T-cell (primary cell): ENCODE measurements at regions not wholly inside any gene's neighbourhood (a gene's known extent, or its start where the extent isn't known, plus 50 kb on each side); places are given as distances from the start of the nearest gene placed in this dataset.

Experiments
- ATAC-seq, 4 experiments: fragments of 200-7000 bp in 3 of 4; fragments of 150-1000 bp in 1 of 4; cut with Tn5 transposase; replicated peaks in 1 of 4; 1 replicate in 3 of 4; 2 replicates in 1 of 4; pipeline ENCODE4 v1.10.0; 2021; ENCODE audit warnings: moderate library complexity in 3 of 4, mild to moderate bottlenecking in 2 of 4, moderate number of reproducible peaks in 1 of 4
- CTCF ChIA-PET, 2 donors: fragments of 300-600 bp; sonication (Branson Sonifier 250); formaldehyde crosslinking; loops; one replicate each; lab custom pipeline; 2022; ENCODE audit warnings: antibody characterized with exemption in 2 of 2; lab: Charles Lee
- POLR2A ChIA-PET, 2 donors: fragments of 300-600 bp; sonication (Branson Sonifier 250); formaldehyde crosslinking; loops; one replicate each; lab custom pipeline; 2022; ENCODE audit warnings: antibody characterized with exemption in 2 of 2; lab: Charles Lee
- DNase-seq, 35 experiments: peaks; one replicate each; pipeline versions ENCODE4 v3.0.0 to v3.0.0-alpha.2; 2013 to 2023
- H3K27ac ChIP-seq: one replicate; pipeline ENCODE4 v1.5.1; 2013; ENCODE audit warnings: low read length
- H3K27me3 ChIP-seq, 2 experiments: replicated peaks in 1 of 2; 1 replicate in 1 of 2; 2 replicates in 1 of 2; pipeline versions ENCODE4 v1.6.1 to v1.7.0; 2013; ENCODE audit warnings: low read length in 1 of 2, mixed read lengths in 1 of 2; ENCODE audit not compliant: control insufficient read depth in 2 of 2, insufficient read depth in 2 of 2; ENCODE audit errors: extremely low read depth in 1 of 2
- H3K36me3 ChIP-seq, 2 donors: 1 replicate in 1 of 2; 2 replicates in 1 of 2; pipeline versions ENCODE4 v1.6.1 to v1.7.0; 2013; ENCODE audit warnings: low read length in 1 of 2; ENCODE audit not compliant: control insufficient read depth in 2 of 2, insufficient read depth in 1 of 2; ENCODE audit errors: extremely low read depth in 1 of 2
- H3K4me1 ChIP-seq, 2 experiments: 1 replicate in 1 of 2; 2 replicates in 1 of 2; pipeline versions ENCODE4 v1.6.1 to v1.7.0; 2013; ENCODE audit warnings: low read length in 2 of 2, mixed read lengths in 1 of 2; ENCODE audit not compliant: insufficient read depth in 2 of 2, control insufficient read depth in 1 of 2; ENCODE audit errors: extremely low read depth in 1 of 2
- H3K4me3 ChIP-seq, 2 donors: 1 replicate in 1 of 2; 2 replicates in 1 of 2; pipeline versions ENCODE4 v1.5.1 to v1.7.0; 2013; ENCODE audit warnings: mild to moderate bottlenecking in 2 of 2, low read length in 1 of 2, moderate library complexity in 1 of 2; ENCODE audit not compliant: control insufficient read depth in 1 of 2; ENCODE audit errors: extremely low read depth in 1 of 2
- H3K9me3 ChIP-seq: 2 replicates; pipeline ENCODE4 v1.7.0; 2013
- H3K27ac Mint-ChIP-seq, 2 donors: one replicate each; pipeline ENCODE4 v1.8.0; 2020 to 2021; ENCODE audit warnings: mild to moderate bottlenecking in 2 of 2, mixed read lengths in 2 of 2
- H3K27me3 Mint-ChIP-seq, 2 donors: one replicate each; pipeline ENCODE4 v1.8.0; 2021 to 2022; ENCODE audit warnings: mixed read lengths in 2 of 2
- H3K36me3 Mint-ChIP-seq: one replicate; pipeline ENCODE4 v1.8.0; 2021; ENCODE audit warnings: mixed read lengths
- H3K4me1 Mint-ChIP-seq, 3 donors: one replicate each; pipeline ENCODE4 v1.8.0; 2020 to 2022; ENCODE audit warnings: mixed read lengths in 3 of 3, mild to moderate bottlenecking in 1 of 3
- H3K4me3 Mint-ChIP-seq, 3 donors: one replicate each; pipeline ENCODE4 v1.8.0; 2020 to 2022; ENCODE audit warnings: mild to moderate bottlenecking in 3 of 3, mixed read lengths in 3 of 3, moderate library complexity in 3 of 3
- H3K9me3 Mint-ChIP-seq, 3 donors: one replicate each; pipeline ENCODE4 v1.8.0; 2020 to 2022; ENCODE audit warnings: mixed read lengths in 3 of 3
- WGBS: methylation state at CpG from one replicate; pipeline ENCODE4 v1.1.5; 2013; ENCODE audit warnings: missing lambda C conversion rate; ENCODE audit not compliant: insufficient coverage; 5-methylcytosine and 5-hydroxymethylcytosine counted together

DNA sequence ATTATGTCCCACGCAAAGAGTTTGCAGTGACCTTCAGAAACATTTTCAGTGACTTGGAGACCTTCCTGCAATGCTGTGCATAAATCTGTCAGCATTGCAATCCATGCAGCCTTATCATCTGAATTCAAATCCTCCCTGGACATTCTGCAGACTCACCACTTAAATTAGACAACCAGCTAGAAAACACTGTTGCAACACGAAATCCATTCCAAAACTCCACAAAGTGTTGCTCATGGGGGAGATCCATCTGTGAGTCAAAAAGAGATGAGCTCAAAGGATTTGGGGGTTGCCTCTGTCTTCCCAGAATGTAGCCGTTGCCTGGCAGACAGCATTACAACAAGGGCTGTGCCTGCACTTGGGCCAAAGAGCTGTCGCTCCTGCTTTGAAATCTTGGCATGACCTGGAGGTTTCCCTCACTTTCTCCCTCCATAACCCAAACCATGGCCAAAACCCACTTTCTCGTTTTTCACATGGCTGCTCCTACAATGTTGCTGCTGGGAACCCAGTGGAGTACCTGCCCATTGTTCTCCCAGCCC lies 163.5 kb upstream of the CDYL start:
- Mint-ChIP-seq H3K4me3 (no peak overlapping the region), H3K4me1 (peaks cover 13 to 23% (median 17%) of the 10 kb centered on the region in 3 donors), H3K27me3 (peaks cover 3 to 8% of the 10 kb centered on the region in 2 donors), H3K36me3 (no peaks in the 10 kb centered on the region), H3K9me3 (no peaks in the 10 kb centered on the region), H3K27ac (no peak overlapping the region)
- DNase-seq (no peak), ATAC-seq (no peak)
- H3K27ac ChIP-seq = no peak overlapping the region
- no peaks in the 10 kb centered on the region for H3K36me3 ChIP-seq
- ChIA-PET POLR2A (no interaction called here), CTCF (no interaction called here)
- peaks cover 0 to 17% of the 10 kb centered on the region in 2 experiments for H3K4me1 ChIP-seq
- no peaks in the 10 kb centered on the region for H3K9me3 ChIP-seq
- H3K4me3 ChIP-seq = no peak overlapping the region
- 77% methylated on average over 4 of the region's 5 CpGs for WGBS
- no peaks in the 10 kb centered on the region for H3K27me3 ChIP-seq

DNA sequence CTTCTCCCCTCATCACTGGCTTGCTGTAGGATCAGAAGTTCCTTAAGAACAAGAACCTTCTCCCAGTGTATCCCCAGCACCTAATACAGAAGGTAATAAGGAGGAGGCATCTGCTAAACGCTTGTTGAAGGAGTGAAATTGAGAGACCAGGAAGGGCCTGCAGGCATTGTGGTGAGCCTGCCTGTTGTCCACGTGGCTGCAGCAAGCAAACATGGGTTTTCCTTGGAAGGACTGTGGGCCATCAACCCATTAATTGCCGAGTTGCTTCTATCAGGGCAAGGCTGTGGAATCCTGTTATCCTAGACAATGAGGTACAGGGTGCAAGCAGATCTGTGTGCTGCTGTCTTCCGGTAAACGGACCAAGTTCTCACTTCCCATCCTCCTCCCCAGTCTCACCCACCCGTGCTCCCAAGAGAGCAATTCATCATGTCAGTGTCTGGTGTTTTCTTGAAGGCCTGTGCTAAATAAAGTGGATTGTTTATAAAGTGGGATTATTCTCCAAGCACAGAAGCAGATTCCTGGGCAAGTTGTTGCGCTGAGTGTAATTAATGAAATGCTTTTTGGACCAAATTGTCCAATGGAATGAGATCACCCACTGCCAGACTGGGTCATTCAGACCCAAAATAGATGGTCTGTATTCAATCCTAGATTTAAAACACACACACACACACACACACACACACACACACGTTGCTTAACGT lies 164.6 kb upstream of the CDYL start:
- ATAC-seq = no peak
- CTCF ChIA-PET = no interaction called here
- Mint-ChIP-seq H3K36me3 (no peaks in the 10 kb centered on the region), H3K4me3 (no peak overlapping the region), H3K27ac (no peak overlapping the region), H3K9me3 (no peaks in the 10 kb centered on the region), H3K4me1 (peaks cover 13 to 32% (median 19%) of the 10 kb centered on the region in 3 donors), H3K27me3 (peaks cover 3 to 12% of the 10 kb centered on the region in 2 donors)
- H3K27ac ChIP-seq = no peak overlapping the region
- H3K9me3 ChIP-seq = no peaks in the 10 kb centered on the region
- POLR2A ChIA-PET = no interaction called here
- H3K36me3 ChIP-seq = no peaks in the 10 kb centered on the region
- peaks cover 0 to 24% of the 10 kb centered on the region in 2 experiments for H3K4me1 ChIP-seq
- no peak overlapping the region for H3K4me3 ChIP-seq
- no peaks in the 10 kb centered on the region for H3K27me3 ChIP-seq
- 72% methylated on average over 2 of the region's 9 CpGs for WGBS
- no peak for DNase-seq

DNA sequence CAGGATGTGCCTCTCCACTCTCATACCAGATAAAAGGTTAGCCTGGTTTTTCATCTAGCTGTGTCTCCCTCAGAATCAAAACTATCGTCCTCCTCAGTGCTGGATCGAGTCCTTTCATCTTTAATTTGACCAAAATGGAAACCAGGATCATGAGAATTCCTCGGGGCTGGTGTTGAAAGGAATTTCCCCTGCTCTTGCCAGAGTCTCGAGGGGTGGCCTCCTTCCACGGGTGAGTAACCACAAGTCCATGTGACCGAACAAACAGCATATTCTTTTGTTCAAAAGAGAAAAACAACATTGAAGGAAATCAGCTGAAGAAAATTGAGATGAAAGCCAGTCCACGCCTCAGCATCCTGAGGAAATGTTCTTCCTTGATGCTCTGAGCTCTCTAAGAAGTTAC lies 165.9 kb upstream of the CDYL start:
- no peak overlapping the region for H3K27ac Mint-ChIP-seq
- POLR2A ChIA-PET = no interaction called here

DNA sequence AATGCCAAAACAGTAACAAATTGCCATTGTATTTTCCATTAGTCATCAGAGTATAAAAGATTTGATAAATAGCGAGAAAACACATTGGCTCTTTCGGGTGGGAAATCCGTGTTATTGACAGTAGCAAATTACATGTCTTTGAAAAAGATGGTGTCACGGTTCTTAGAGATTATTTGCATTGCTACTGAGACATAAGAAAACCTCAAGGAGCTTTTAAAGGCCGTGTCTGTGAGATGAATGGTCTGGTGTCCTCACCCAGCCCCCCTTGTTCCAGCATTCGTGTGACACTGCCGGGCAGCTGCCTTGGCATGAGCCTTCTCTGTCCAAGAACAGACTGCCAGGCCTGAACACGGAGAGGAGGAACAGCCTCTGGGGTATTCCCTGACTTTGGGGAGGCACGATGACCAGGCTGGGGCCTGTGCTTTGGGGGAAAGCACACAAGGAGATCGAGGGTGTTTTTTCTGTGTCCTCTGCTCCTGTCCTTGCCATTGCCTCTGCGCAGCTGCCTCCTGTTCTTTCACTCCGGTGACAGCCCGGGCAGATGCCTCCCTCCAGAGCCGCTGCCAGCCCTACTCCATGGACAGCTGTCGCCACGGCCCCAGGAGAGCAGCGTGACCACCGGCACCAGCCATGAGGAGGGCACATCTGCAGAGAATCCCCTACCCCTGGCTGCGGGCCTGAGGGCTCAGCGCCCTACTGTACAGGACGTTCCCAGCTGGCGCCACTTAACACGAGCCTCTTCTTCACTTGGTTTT lies 167.7 kb upstream of the CDYL start:
- Mint-ChIP-seq H3K4me3 (no peak overlapping the region), H3K4me1 (peaks cover 13 to 29% (median 19%) of the 10 kb centered on the region in 3 donors), H3K9me3 (no peaks in the 10 kb centered on the region), H3K27me3 (peaks cover 4 to 11% of the 10 kb centered on the region in 2 donors), H3K36me3 (no peaks in the 10 kb centered on the region), H3K27ac (no peak overlapping the region)
- no peaks in the 10 kb centered on the region for H3K36me3 ChIP-seq
- no peak for DNase-seq
- WGBS = 88% methylated on average over 22 of the region's 23 CpGs
- peaks cover 0 to 25% of the 10 kb centered on the region in 2 experiments for H3K4me1 ChIP-seq
- ATAC-seq = no peak
- no peaks in the 10 kb centered on the region for H3K27me3 ChIP-seq
- ChIA-PET POLR2A (interaction anchor here in 1 of 2 donors (0.7 kb wide), 1 partner anchor 11 kb away, joined by 3 read pairs; no protein-coding TSS in a partner anchor), CTCF (no interaction called here)
- no peaks in the 10 kb centered on the region for H3K9me3 ChIP-seq
- no peak overlapping the region for H3K4me3 ChIP-seq
- H3K27ac ChIP-seq = no peak overlapping the region

More for the DNA sequence above, 165.9 kb upstream of the CDYL start:
- WGBS = 41% methylated on average over 3 of the region's 7 CpGs
- Mint-ChIP-seq H3K27me3 (peaks cover 0 to 10% of the 10 kb centered on the region in 2 donors), H3K4me3 (no peak overlapping the region), H3K4me1 (peaks cover 13 to 32% (median 19%) of the 10 kb centered on the region in 3 donors), H3K36me3 (no peaks in the 10 kb centered on the region), H3K9me3 (no peaks in the 10 kb centered on the region)
- Histone ChIP-seq H3K27me3 (no peaks in the 10 kb centered on the region), H3K4me3 (no peak overlapping the region), H3K27ac (no peak overlapping the region), H3K9me3 (no peaks in the 10 kb centered on the region), H3K4me1 (peaks cover 0 to 25% of the 10 kb centered on the region in 2 experiments), H3K36me3 (no peaks in the 10 kb centered on the region)
- CTCF ChIA-PET = no interaction called here
- DNase-seq (no peak), ATAC-seq (no peak)

DNA sequence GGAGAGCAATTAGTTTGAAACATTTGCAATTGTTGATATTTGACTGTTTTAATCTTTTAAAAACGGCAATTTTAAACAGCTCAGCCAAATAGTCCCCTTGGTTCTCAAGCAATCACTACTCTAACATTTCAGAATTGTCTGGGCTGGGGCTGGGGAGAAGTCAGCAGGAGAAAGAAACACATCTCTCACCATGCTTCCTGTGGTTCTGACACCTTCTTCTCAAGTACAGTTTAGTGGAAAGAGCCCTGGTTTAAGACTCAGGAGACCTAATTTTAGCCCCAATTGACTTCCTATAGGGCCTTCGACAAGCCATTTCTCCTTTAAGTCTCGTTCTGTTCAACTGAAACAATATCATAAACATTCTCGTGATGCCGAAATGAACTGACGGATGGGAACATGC lies 168.4 kb upstream of the CDYL start:
- H3K27ac ChIP-seq = no peak overlapping the region
- Mint-ChIP-seq H3K4me1 (peaks cover 13 to 26% (median 19%) of the 10 kb centered on the region in 3 donors), H3K4me3 (no peak overlapping the region), H3K9me3 (no peaks in the 10 kb centered on the region), H3K36me3 (no peaks in the 10 kb centered on the region), H3K27me3 (peaks cover 4 to 11% of the 10 kb centered on the region in 2 donors), H3K27ac (no peak overlapping the region)
- CTCF ChIA-PET = no interaction called here
- ATAC-seq (peak in 2 of 4 experiments; percentile 31 to 48), DNase-seq (peak in 6 of 35 experiments; percentile 4 to 41 (median 8))
- H3K4me1 ChIP-seq = peaks cover 0 to 25% of the 10 kb centered on the region in 2 experiments
- no peaks in the 10 kb centered on the region for H3K36me3 ChIP-seq
- no CpG with 5 or more reads among the region's 6 CpGs for WGBS
- no peak overlapping the region for H3K4me3 ChIP-seq
- no peaks in the 10 kb centered on the region for H3K9me3 ChIP-seq
- H3K27me3 ChIP-seq = no peaks in the 10 kb centered on the region
- POLR2A ChIA-PET = no interaction called here

DNA sequence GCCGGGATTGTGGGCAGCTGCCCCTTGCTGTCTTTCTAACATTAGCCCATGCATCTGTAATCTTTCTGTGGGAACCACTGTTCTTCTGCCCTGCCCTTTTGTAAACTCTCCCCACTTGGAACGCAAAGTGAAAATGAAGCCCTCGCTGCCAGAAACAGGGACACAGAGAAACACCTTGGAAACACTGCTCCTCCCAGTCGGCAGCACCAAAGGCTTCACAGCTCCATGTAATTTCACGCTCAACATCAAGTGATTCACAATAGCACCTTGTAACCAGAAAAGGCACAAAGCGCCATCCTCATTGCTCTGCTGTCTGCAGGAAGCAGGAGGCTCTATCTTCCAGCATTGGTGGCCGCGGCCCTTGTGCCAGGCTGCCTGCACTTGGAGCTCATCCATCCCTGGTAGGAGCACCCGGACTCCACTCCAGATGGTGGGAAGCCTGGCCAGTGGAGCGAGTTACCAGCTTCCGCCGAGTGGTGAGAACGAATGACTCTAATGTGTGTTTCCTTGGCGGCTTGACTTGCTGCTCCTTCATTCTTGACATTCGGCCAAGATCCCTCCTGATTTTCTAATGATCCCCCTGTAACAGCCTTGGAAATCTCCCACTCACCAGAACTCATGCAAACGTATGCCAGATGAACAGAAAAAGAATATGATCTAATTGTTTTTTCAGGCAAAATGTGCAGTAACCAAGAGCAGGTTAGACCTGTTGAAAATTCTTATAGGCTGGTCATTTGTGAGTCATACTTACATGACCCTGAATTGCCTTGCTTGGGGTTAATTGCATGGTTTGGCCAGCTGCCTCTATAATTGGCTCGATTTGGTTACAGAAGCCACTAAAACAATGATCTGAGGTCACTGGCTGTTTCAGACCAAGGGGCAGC lies 169.1 kb upstream of the CDYL start:
- peaks cover 4 to 11% of the 10 kb centered on the region in 2 donors for H3K27me3 Mint-ChIP-seq
- H3K36me3 Mint-ChIP-seq = no peaks in the 10 kb centered on the region
- ChIA-PET POLR2A (no interaction called here), CTCF (no interaction called here)
- WGBS = 79% methylated on average over 11 of the region's 17 CpGs
- no peaks in the 10 kb centered on the region for H3K36me3 ChIP-seq
- DNase-seq = no peak
- H3K27ac ChIP-seq = no peak overlapping the region
- H3K4me1 ChIP-seq = peaks cover 0 to 25% of the 10 kb centered on the region in 2 experiments
- ATAC-seq = no peak
- H3K9me3 Mint-ChIP-seq = no peaks in the 10 kb centered on the region
- H3K27me3 ChIP-seq = no peaks in the 10 kb centered on the region
- H3K9me3 ChIP-seq = no peaks in the 10 kb centered on the region
- H3K4me1 Mint-ChIP-seq = peaks cover 13 to 26% (median 19%) of the 10 kb centered on the region in 3 donors
- H3K4me3 Mint-ChIP-seq = no peak overlapping the region
- no peak overlapping the region for H3K4me3 ChIP-seq
- H3K27ac Mint-ChIP-seq = no peak overlapping the region
